ENCODE measurements at regions not wholly inside any gene's neighbourhood (a gene's known extent, or its start where the extent isn't known, plus 50 kb on each side); places are given as distances from the start of the nearest gene placed in this dataset.

GRCh38 chr5:92390657-92391056, 1007.5 kb upstream of the ARRDC3 start:
- H3K27ac ChIP-seq, result no peak overlapping the region
- H3K4me1 ChIP-seq, result no peaks in the 10 kb centered on the region
- no peak overlapping the region for H3K4me3 ChIP-seq
- H3K27me3 ChIP-seq, result no peaks in the 10 kb centered on the region
- no peaks in the 10 kb centered on the region for H3K9me3 ChIP-seq
- intact Hi-C loops (cut with DNase I; ENCODE audit: low total_unique reads), result no loop called here
- DNase-seq, result no peak
- no peak for TF ChIP-seq CTCF (IDR thresholded peaks at IDR 0.05)
- H3K36me3 ChIP-seq, result no peaks in the 10 kb centered on the region

GRCh38 chr5:92380069-92380770, 997.1 kb upstream of the ARRDC3 start:
- Histone ChIP-seq H3K27ac (no peak overlapping the region), H3K36me3 (no peaks in the 10 kb centered on the region), H3K9me3 (no peaks in the 10 kb centered on the region), H3K4me3 (no peak overlapping the region), H3K27me3 (no peaks in the 10 kb centered on the region), H3K4me1 (no peaks in the 10 kb centered on the region)
- DNase-seq, result no peak
- intact Hi-C loops (cut with DNase I; ENCODE audit: low total_unique reads), result no loop called here
- no peak for TF ChIP-seq CTCF (IDR thresholded peaks at IDR 0.05)

- intact Hi-C loops (cut with DNase I; ENCODE audit: low total_unique reads), result no loop called here
- Histone ChIP-seq H3K9me3 (no peaks in the 10 kb centered on the region), H3K4me1 (no peaks in the 10 kb centered on the region), H3K4me3 (no peak overlapping the region), H3K27ac (no peak overlapping the region), H3K27me3 (no peaks in the 10 kb centered on the region), H3K36me3 (no peaks in the 10 kb centered on the region)
- no peak for DNase-seq
- TF ChIP-seq CTCF (IDR thresholded peaks at IDR 0.05), result no peak
These were observed 996.0 kb upstream of the ARRDC3 start for GRCh38 chr5:92378966-92379611.

GRCh38 chr5:92374859-92375258, 991.7 kb upstream of the ARRDC3 start:
- Histone ChIP-seq H3K9me3 (no peaks in the 10 kb centered on the region), H3K4me3 (no peak overlapping the region), H3K36me3 (no peaks in the 10 kb centered on the region), H3K4me1 (no peaks in the 10 kb centered on the region), H3K27me3 (no peaks in the 10 kb centered on the region), H3K27ac (no peak overlapping the region)
- intact Hi-C loops (cut with DNase I; ENCODE audit: low total_unique reads), result no loop called here
- DNase-seq, result no peak
- no peak for TF ChIP-seq CTCF (IDR thresholded peaks at IDR 0.05)

- intact Hi-C loops (cut with DNase I; ENCODE audit: low total_unique reads), result no loop called here
- no peak for TF ChIP-seq CTCF (IDR thresholded peaks at IDR 0.05)
- Histone ChIP-seq H3K4me1 (no peaks in the 10 kb centered on the region), H3K4me3 (no peak overlapping the region), H3K27me3 (no peaks in the 10 kb centered on the region), H3K36me3 (no peaks in the 10 kb centered on the region), H3K9me3 (no peaks in the 10 kb centered on the region), H3K27ac (no peak overlapping the region)
- DNase-seq, result no peak
These were observed 989.6 kb upstream of the ARRDC3 start for GRCh38 chr5:92372766-92373165.

Measured in tibial artery (tissue), 4 donors.